Uterus (tissue), 3 donors: ENCODE measurements at regions not wholly inside any gene's neighbourhood (a gene's known extent, or its start where the extent isn't known, plus 50 kb on each side); places are given as distances from the start of the nearest gene placed in this dataset.

Experiments used
- DNase-seq, 2 donors: peaks; one replicate each; pipeline ENCODE4 v3.0.0-alpha.2; 2019 to 2020
- H3K27ac ChIP-seq, 2 donors: fragments of 200-600 bp; sonication (generic); 1 replicate in 1 of 2; 2 replicates in 1 of 2; pipeline ENCODE4 v1.5.1; 2016 to 2018
- H3K27me3 ChIP-seq, 2 donors: fragments of 200-600 bp; sonication (generic); one replicate each; pipeline ENCODE4 v1.5.1; 2018 to 2019; ENCODE audit warnings: control low read depth in 1 of 2
- H3K36me3 ChIP-seq, 2 donors: fragments of 200-600 bp; sonication (generic); one replicate each; pipeline ENCODE4 v1.5.1; 2019; ENCODE audit warnings: control low read depth in 1 of 2
- H3K4me1 ChIP-seq, 2 donors: fragments of 200-600 bp; sonication (generic); one replicate each; pipeline ENCODE4 v1.5.1; 2018 to 2019; ENCODE audit warnings: control low read depth in 1 of 2
- H3K4me3 ChIP-seq, 2 donors: fragments of 200-600 bp; sonication (generic); 1 replicate in 1 of 2; 2 replicates in 1 of 2; pipeline ENCODE4 v1.5.1; 2018 to 2019; ENCODE audit warnings: mild to moderate bottlenecking in 1 of 2
- H3K9me3 ChIP-seq, 2 donors: fragments of 200-600 bp; sonication (generic); one replicate each; pipeline ENCODE4 v1.5.1; 2019; ENCODE audit warnings: control low read depth in 1 of 2
- CTCF ChIP-seq, 4 experiments: fragments of 200-600 bp in 2 of 4; fragments of 450-650 bp in 2 of 4; sonication (generic) in 2 of 4; IDR thresholded peaks; one replicate each; pipeline ENCODE4 v1.5.1; 2016 to 2019; ENCODE audit warnings: antibody characterized with exemption in 4 of 4, mild to moderate bottlenecking in 2 of 4, moderate library complexity in 1 of 4
- POLR2A ChIP-seq, 2 donors: fragments of 450-650 bp; IDR thresholded peaks; one replicate each; pipeline ENCODE4 v1.6.1; 2016; ENCODE audit warnings: antibody characterized with exemption in 2 of 2, mild to moderate bottlenecking in 1 of 2, moderate library complexity in 1 of 2
- intact Hi-C: fragments of 100-400 bp; cut with DNase I; formaldehyde crosslinking; loops from one replicate; pipeline ENCODE4 v1.15.1; 2023; ENCODE audit warnings: low total_unique reads
- donor health status: DM: yes; HTN: yes; CAD: no.

GRCh38 chr2:17084877-17085276, 419.2 kb upstream of the CYRIA start:
- H3K36me3 ChIP-seq = no peaks in the 10 kb centered on the region
- intact Hi-C loops = no loop called here
- TF ChIP-seq CTCF (IDR thresholded peaks at IDR 0.05) (no peak), POLR2A (IDR thresholded peaks at IDR 0.05) (no peak)
- no peaks in the 10 kb centered on the region for H3K9me3 ChIP-seq
- H3K4me1 ChIP-seq = no peaks in the 10 kb centered on the region
- no peaks in the 10 kb centered on the region for H3K27me3 ChIP-seq
- no peak overlapping the region for H3K4me3 ChIP-seq
- no peak for DNase-seq
- H3K27ac ChIP-seq = no peak overlapping the region

- intact Hi-C loops = no loop called here
- no peak for TF ChIP-seq CTCF (IDR thresholded peaks at IDR 0.05)
- no peak for TF ChIP-seq POLR2A (IDR thresholded peaks at IDR 0.05)
- no peak overlapping the region for H3K4me3 ChIP-seq
Measured at GRCh38 chr2:17083902-17084301, 418.3 kb upstream of the CYRIA start.

GRCh38 chr2:17079262-17079661, 413.6 kb upstream of the CYRIA start:
- Histone ChIP-seq H3K4me1 (no peaks in the 10 kb centered on the region), H3K9me3 (no peaks in the 10 kb centered on the region), H3K4me3 (no peak overlapping the region), H3K27ac (no peak overlapping the region), H3K36me3 (no peaks in the 10 kb centered on the region), H3K27me3 (no peaks in the 10 kb centered on the region)
- no peak for DNase-seq
- TF ChIP-seq POLR2A (IDR thresholded peaks at IDR 0.05) (no peak), CTCF (IDR thresholded peaks at IDR 0.05) (no peak)
- intact Hi-C loops = no loop called here

More at GRCh38 chr2:17083902-17084301, 418.3 kb upstream of the CYRIA start:
- H3K9me3 ChIP-seq = no peaks in the 10 kb centered on the region
- no peaks in the 10 kb centered on the region for H3K36me3 ChIP-seq
- no peaks in the 10 kb centered on the region for H3K4me1 ChIP-seq
- no peak overlapping the region for H3K27ac ChIP-seq
- no peaks in the 10 kb centered on the region for H3K27me3 ChIP-seq
- DNase-seq = no peak

GRCh38 chr2:17076533-17076932, 410.9 kb upstream of the CYRIA start:
- Histone ChIP-seq H3K36me3 (no peaks in the 10 kb centered on the region), H3K27me3 (no peaks in the 10 kb centered on the region), H3K9me3 (no peaks in the 10 kb centered on the region), H3K27ac (no peak overlapping the region), H3K4me3 (no peak overlapping the region), H3K4me1 (no peaks in the 10 kb centered on the region)
- no peak for DNase-seq
- TF ChIP-seq CTCF (IDR thresholded peaks at IDR 0.05) (no peak), POLR2A (IDR thresholded peaks at IDR 0.05) (no peak)
- intact Hi-C loops = no loop called here

- intact Hi-C loops = no loop called here
Measured at GRCh38 chr2:17070711-17071110, 405.1 kb upstream of the CYRIA start.

More at GRCh38 chr2:17070711-17071110, 405.1 kb upstream of the CYRIA start:
- H3K4me1 ChIP-seq = no peaks in the 10 kb centered on the region
- no peak for DNase-seq
- no peaks in the 10 kb centered on the region for H3K36me3 ChIP-seq
- no peak overlapping the region for H3K4me3 ChIP-seq
- H3K9me3 ChIP-seq = no peaks in the 10 kb centered on the region
- H3K27me3 ChIP-seq = no peaks in the 10 kb centered on the region
- TF ChIP-seq POLR2A (IDR thresholded peaks at IDR 0.05) (no peak), CTCF (IDR thresholded peaks at IDR 0.05) (no peak)
- H3K27ac ChIP-seq = no peak overlapping the region
